ENCODE measurements at regions not wholly inside any gene's neighbourhood (a gene's known extent, or its start where the extent isn't known, plus 50 kb on each side); places are given as distances from the start of the nearest gene placed in this dataset.

DNA sequence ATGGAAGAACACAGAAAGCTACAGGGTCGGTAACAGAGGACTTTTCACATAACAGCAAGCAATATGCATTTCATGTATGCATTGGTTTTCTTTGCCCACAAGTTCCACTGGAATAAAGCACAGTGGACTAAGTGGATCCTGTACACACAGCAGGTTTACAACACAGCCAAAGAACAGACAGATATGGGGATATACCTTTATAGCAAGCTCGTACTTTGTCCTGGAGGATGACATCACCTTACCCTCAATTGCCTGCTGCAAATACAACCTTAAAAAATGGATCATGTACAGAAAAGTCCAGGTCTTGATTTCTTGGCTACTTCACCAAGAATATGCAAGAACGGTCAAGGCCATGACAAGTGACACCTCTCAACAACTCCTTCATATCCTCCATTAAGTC lies 1445.5 kb downstream of the MAT2B start:
- TF ChIP-seq, protein P1, sequence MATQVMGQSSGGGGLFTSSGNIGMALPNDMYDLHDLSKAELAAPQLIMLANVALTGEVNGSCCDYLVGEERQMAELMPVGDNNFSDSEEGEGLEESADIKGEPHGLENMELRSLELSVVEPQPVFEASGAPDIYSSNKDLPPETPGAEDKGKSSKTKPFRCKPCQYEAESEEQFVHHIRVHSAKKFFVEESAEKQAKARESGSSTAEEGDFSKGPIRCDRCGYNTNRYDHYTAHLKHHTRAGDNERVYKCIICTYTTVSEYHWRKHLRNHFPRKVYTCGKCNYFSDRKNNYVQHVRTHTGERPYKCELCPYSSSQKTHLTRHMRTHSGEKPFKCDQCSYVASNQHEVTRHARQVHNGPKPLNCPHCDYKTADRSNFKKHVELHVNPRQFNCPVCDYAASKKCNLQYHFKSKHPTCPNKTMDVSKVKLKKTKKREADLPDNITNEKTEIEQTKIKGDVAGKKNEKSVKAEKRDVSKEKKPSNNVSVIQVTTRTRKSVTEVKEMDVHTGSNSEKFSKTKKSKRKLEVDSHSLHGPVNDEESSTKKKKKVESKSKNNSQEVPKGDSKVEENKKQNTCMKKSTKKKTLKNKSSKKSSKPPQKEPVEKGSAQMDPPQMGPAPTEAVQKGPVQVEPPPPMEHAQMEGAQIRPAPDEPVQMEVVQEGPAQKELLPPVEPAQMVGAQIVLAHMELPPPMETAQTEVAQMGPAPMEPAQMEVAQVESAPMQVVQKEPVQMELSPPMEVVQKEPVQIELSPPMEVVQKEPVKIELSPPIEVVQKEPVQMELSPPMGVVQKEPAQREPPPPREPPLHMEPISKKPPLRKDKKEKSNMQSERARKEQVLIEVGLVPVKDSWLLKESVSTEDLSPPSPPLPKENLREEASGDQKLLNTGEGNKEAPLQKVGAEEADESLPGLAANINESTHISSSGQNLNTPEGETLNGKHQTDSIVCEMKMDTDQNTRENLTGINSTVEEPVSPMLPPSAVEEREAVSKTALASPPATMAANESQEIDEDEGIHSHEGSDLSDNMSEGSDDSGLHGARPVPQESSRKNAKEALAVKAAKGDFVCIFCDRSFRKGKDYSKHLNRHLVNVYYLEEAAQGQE (IDR thresholded peaks at IDR 0.05) = no peak
- TF ChIP-seq, protein P2, sequence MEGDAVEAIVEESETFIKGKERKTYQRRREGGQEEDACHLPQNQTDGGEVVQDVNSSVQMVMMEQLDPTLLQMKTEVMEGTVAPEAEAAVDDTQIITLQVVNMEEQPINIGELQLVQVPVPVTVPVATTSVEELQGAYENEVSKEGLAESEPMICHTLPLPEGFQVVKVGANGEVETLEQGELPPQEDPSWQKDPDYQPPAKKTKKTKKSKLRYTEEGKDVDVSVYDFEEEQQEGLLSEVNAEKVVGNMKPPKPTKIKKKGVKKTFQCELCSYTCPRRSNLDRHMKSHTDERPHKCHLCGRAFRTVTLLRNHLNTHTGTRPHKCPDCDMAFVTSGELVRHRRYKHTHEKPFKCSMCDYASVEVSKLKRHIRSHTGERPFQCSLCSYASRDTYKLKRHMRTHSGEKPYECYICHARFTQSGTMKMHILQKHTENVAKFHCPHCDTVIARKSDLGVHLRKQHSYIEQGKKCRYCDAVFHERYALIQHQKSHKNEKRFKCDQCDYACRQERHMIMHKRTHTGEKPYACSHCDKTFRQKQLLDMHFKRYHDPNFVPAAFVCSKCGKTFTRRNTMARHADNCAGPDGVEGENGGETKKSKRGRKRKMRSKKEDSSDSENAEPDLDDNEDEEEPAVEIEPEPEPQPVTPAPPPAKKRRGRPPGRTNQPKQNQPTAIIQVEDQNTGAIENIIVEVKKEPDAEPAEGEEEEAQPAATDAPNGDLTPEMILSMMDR (IDR thresholded peaks at IDR 0.05; ENCODE audit: low read depth, low read length, missing input control) = no peak
- no peak for TF ChIP-seq JUND (IDR thresholded peaks at IDR 0.05)
- TF ChIP-seq, protein P3, sequence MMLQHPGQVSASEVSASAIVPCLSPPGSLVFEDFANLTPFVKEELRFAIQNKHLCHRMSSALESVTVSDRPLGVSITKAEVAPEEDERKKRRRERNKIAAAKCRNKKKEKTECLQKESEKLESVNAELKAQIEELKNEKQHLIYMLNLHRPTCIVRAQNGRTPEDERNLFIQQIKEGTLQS (IDR thresholded peaks at IDR 0.05) = no peak
- no peak for TF ChIP-seq TAF1 (conservative IDR thresholded peaks at IDR 0.05)
- TF ChIP-seq, protein P4, sequence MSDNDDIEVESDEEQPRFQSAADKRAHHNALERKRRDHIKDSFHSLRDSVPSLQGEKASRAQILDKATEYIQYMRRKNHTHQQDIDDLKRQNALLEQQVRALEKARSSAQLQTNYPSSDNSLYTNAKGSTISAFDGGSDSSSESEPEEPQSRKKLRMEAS (IDR thresholded peaks at IDR 0.05) = no peak
- no peak for TF ChIP-seq EGR1 (IDR thresholded peaks at IDR 0.05; ENCODE audit: low read depth in 2 of 2)

All from liver (tissue), 3 donors.